ENCODE measurements at regions not wholly inside any gene's neighbourhood (a gene's known extent, or its start where the extent isn't known, plus 50 kb on each side); places are given as distances from the start of the nearest gene placed in this dataset.

- no peak for TF ChIP-seq CTCF (IDR thresholded peaks at IDR 0.05)
- Histone ChIP-seq H3K27me3 (ENCODE audit: control insufficient read depth, insufficient read depth, low read length) (no peaks in the 10 kb centered on the region), H3K79me2 (no peaks in the 10 kb centered on the region), H3K9ac (no peak overlapping the region), H3K27ac (no peak overlapping the region), H3K4me3 (ENCODE audit: low read depth, low read length) (no peak overlapping the region), H3K36me3 (ENCODE audit: control insufficient read depth, insufficient read depth, low read length) (no peaks in the 10 kb centered on the region), H2AFZ (no peak overlapping the region), H3K9me3 (ENCODE audit: control insufficient read depth, low read length) (no peaks in the 10 kb centered on the region), H3K4me1 (no peaks in the 10 kb centered on the region), H3K4me2 (ENCODE audit: low read length) (no peak overlapping the region)
Measured at GRCh38 chr3:194030372-194030771, 105.6 kb upstream of the HES1 start.

- no peaks in the 10 kb centered on the region for H3K9me3 ChIP-seq (ENCODE audit: control insufficient read depth, low read length)
- no peak overlapping the region for H2AFZ ChIP-seq
- no peak overlapping the region for H3K4me2 ChIP-seq (ENCODE audit: low read length)
- H3K9ac ChIP-seq, result no peak overlapping the region
- H3K4me1 ChIP-seq, result no peaks in the 10 kb centered on the region
- H3K4me3 ChIP-seq (ENCODE audit: low read depth, low read length), result no peak overlapping the region
- H3K36me3 ChIP-seq (ENCODE audit: control insufficient read depth, insufficient read depth, low read length), result no peaks in the 10 kb centered on the region
- H3K27me3 ChIP-seq (ENCODE audit: control insufficient read depth, insufficient read depth, low read length), result no peaks in the 10 kb centered on the region
- no peaks in the 10 kb centered on the region for H3K79me2 ChIP-seq
- no peak overlapping the region for H3K27ac ChIP-seq
- no peak for TF ChIP-seq CTCF (IDR thresholded peaks at IDR 0.05)
Measured at GRCh38 chr3:194031349-194031748, 104.6 kb upstream of the HES1 start.

- no peak overlapping the region for H3K4me3 ChIP-seq (ENCODE audit: low read depth, low read length)
- no peaks in the 10 kb centered on the region for H3K36me3 ChIP-seq (ENCODE audit: control insufficient read depth, insufficient read depth, low read length)
- no peaks in the 10 kb centered on the region for H3K9me3 ChIP-seq (ENCODE audit: control insufficient read depth, low read length)
- H3K4me2 ChIP-seq (ENCODE audit: low read length), result no peak overlapping the region
- no peaks in the 10 kb centered on the region for H3K79me2 ChIP-seq
- no peak overlapping the region for H3K9ac ChIP-seq
- H3K27me3 ChIP-seq (ENCODE audit: control insufficient read depth, insufficient read depth, low read length), result no peaks in the 10 kb centered on the region
- TF ChIP-seq CTCF (IDR thresholded peaks at IDR 0.05), result no peak
- H3K4me1 ChIP-seq, result no peaks in the 10 kb centered on the region
- H2AFZ ChIP-seq, result no peak overlapping the region
- H3K27ac ChIP-seq, result no peak overlapping the region
Measured at GRCh38 chr3:194031867-194032635, 103.9 kb upstream of the HES1 start.

GRCh38 chr3:194032828-194033435 is 103.0 kb upstream of the HES1 start:
- Histone ChIP-seq H3K27me3 (ENCODE audit: control insufficient read depth, insufficient read depth, low read length) (no peaks in the 10 kb centered on the region), H3K9ac (no peak overlapping the region), H3K9me3 (ENCODE audit: control insufficient read depth, low read length) (no peaks in the 10 kb centered on the region), H3K4me2 (ENCODE audit: low read length) (no peak overlapping the region), H3K4me3 (ENCODE audit: low read depth, low read length) (no peak overlapping the region), H3K4me1 (no peaks in the 10 kb centered on the region), H3K27ac (no peak overlapping the region), H3K79me2 (no peaks in the 10 kb centered on the region), H3K36me3 (ENCODE audit: control insufficient read depth, insufficient read depth, low read length) (no peaks in the 10 kb centered on the region), H2AFZ (no peak overlapping the region)
- no peak for TF ChIP-seq CTCF (IDR thresholded peaks at IDR 0.05)
